NCI-H2196 treated with DMSO at 0.1 percent for 48 hours (cell line): ENCODE measurements at regions not wholly inside any gene's neighbourhood (a gene's known extent, or its start where the extent isn't known, plus 50 kb on each side); places are given as distances from the start of the nearest gene placed in this dataset.
"Not testable (repeated sequence)": the region's sequence is repeated elsewhere in the genome, so short reads cannot be mapped to it uniquely, and the experiment has no call there.

Source experiments
- DNase-seq: peaks from one replicate; lab custom pipeline; 2025; ENCODE audit not compliant: unreplicated experiment; lab: John Stamatoyannopoulos, UW

GRCh38 chr11:88061111-88061510, 114.1 kb downstream of the RAB38 start:
- no peak for DNase-seq

- DNase-seq = no peak
Measured at GRCh38 chr11:88059326-88059725, 115.9 kb downstream of the RAB38 start.

GRCh38 chr11:88051396-88051795, 123.8 kb downstream of the RAB38 start:
- no peak for DNase-seq

DNA sequence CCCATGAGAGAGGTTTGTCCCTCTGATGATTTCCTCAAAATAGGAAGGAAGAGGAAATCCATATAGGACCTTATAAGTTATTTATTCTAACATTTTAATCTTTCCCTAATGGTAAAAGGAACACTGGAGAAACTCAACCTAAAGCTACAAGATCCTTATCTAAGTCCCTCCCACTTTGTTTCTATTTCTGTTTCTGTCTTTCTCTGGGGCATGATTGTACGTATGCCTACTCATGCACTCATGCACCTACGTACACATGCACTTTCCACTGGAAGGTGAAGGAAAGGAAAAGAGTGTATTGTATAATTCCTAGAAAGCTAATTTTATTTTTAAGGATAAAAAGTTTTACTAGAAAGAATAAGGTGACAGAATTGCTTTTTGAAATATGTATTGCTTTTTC, 125.0 kb downstream of the RAB38 start:
- no peak for DNase-seq

DNA sequence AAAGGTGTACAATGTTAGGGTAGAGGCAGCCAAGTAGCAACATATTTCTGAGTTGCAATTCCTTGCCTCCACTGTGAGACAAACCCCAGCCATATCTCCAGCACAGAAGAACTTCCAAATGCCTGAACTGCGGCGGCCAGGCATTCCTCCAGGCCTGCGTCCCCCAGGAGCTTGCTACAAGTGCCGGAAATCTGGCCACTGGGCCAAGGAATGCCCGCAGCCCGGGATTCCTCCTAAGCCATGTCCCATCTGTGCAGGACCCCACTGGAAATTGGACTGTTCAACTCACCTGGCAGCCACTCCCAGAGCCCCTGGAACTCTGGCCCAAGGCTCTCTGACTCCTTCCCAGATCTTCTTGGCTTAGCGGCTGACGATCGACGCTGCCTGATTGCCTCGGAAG, 130.0 kb downstream of the RAB38 start:
- DNase-seq = not testable (repeated sequence)

GRCh38 chr11:88044658-88045057, 130.6 kb downstream of the RAB38 start:
- not testable (repeated sequence) for DNase-seq

- no peak for DNase-seq
Measured at GRCh38 chr11:88043149-88043548, 132.1 kb downstream of the RAB38 start.

DNA sequence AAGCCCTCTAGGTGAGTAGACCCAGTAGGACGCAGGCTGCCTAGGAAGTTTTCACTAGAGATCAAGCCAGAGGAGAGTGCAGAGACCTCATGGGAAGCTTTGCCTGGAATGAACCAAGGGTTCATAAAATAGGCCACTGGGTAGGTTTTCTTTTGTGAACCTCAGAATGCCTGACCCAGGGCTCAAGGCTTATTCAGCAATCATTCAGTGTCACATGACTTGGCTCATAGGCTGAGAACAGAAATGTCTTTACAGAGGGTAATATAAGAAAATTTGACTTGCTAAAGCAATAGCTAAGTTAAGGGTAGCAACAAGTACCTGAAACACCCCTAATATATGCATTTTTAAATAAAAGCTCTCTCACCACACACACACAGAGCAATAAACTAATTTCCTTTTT, 132.6 kb downstream of the RAB38 start:
- DNase-seq = no peak

DNA sequence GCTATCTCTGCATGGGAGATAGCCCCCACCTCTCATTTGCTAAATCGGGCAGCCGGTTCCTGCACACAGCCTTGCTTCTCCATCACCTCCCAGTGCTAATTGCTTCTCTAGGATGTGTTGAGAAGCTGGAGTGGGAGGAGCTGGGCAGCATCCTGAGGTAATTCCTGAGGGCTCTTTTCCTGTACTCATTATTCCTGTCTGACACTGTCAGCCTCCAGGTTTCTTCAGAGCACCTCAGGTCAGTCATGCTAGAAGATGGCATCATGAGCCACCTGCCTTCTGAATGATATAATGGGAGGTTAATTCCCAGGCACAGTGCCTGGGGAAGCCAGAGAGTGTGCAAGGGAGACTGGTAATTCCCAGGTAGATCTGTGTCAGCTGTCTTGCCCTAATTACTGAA, 133.0 kb downstream of the RAB38 start:
- DNase-seq = no peak

DNA sequence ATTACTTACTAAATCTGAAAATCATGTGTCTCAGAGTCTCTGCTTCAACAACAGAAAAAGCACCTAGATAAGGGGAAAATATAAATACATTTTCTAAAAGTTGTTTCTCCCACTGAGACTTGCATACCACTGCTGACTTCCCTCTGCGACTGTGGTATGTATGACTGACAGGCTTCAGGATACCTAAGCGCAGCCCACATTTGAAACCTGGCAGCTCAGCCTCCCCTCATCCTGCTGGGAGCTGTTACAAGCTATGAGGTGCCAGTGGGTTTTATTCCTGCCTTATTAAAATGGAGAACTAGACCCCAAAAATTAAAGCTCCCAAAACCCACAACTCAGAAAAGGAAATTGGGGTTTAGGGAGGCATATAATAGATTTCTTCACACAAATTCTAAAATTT, 133.6 kb downstream of the RAB38 start:
- no peak for DNase-seq

- DNase-seq = no peak
Measured at GRCh38 chr11:88040148-88040496, 135.1 kb downstream of the RAB38 start.

- no peak for DNase-seq
Measured at GRCh38 chr11:88039476-88040147, 135.6 kb downstream of the RAB38 start.

DNA sequence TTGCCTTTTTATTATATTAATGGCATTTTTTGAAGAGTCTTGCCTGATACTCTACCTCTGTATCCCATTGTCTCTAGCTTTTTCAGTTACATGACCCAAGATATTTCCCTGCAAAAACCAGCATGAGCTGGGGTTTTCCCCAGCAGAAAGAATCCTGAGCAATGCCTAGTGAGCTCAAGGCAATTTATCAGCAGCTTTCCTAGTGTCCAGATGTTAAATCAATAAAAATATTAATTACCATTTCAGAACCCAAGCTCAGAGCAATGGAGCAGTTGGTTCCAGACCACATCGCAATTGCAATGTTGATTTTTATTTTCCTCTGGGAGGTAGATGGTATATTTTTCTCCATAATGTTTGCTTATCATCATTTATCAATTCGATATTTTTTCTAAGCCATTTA, 137.2 kb downstream of the RAB38 start:
- no peak for DNase-seq

- no peak for DNase-seq
Measured at GRCh38 chr11:88036701-88037100, 138.5 kb downstream of the RAB38 start.

DNA sequence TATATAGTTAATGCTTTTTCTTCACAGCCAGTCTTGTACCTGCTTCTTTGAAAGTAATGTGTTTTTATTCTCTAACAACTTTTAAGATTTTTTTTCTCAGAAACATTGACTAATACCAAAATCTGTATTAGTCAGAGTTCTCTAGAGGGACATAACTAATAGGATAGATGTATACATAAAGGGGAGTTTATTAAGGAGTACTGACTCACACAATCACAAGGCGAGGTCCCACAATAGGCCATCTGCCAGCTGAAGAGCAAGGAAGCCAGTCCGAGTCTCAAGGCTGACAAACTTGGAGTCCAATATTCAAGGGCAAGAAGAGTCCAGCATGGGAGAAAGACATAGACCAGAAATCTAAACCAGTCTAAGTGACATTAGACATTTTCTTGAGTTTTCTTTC, 140.0 kb downstream of the RAB38 start:
- no peak for DNase-seq

DNA sequence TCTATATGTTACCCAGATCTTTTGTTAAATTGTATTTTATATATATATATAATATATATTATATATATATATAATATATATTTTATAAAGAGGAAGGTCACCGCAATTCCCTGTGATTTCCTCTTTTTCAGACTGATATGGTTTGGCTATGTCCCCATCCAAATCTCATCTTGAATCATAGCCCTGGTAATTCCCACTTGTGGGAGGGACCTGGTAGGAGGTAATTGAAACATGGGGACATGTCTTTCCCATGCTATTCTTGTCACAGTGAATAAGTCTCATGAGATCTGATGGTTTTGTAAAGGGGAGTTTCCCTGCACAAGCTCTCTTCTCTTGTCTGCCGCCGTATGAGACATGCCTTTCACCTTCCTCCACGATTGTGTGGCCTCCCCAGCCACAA, 157.6 kb downstream of the RAB38 start:
- DNase-seq = no peak

- DNase-seq = peak; percentile 42
Measured at GRCh38 chr11:88016392-88017170, 158.7 kb downstream of the RAB38 start.

DNA sequence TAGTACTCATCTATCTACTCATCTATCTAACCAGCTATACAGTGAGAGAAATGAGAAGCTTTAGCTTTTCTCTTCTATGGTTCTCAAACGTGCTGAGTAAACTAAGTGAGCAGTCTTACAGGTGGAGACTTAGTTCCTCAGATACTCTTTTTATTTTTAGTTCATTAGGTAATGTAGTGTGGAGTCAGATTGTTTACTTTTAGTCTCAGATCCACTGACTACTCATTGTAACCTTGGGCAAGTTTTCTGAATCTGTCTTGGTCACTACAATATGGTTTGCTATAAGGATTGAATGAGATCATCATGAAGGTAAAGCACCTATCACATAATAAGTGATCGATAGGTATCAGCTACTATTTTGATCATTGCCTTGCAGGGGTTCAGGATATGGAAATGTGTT, 160.1 kb downstream of the RAB38 start:
- no peak for DNase-seq

DNA sequence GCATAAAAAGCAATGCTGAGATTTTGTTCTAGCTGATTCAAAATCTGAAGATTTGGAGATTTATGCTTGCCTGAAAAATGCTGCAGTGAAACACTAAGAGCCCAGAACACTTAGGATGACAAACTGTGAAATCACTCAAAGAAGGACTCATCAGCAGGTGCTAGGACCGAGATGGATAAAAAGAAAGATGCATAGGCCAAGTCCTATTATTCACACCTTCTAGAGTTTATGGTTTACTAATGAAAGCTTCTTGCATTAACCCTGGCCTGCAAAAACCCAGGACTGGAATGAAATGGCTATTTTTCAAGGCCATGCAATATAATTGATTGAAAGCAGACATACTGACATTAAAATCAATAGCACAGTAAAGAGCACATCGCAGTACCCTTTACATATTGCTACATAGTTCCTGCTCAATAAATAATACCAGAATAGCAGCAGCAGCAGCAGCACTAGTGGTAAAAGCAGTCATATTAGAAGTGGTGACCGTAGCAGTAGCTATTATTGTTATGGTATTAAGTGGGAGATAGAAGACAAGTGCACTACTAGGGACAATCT, 161.7 kb downstream of the RAB38 start:
- no peak for DNase-seq

GRCh38 chr11:88012456-88012855, 162.8 kb downstream of the RAB38 start:
- no peak for DNase-seq

DNA sequence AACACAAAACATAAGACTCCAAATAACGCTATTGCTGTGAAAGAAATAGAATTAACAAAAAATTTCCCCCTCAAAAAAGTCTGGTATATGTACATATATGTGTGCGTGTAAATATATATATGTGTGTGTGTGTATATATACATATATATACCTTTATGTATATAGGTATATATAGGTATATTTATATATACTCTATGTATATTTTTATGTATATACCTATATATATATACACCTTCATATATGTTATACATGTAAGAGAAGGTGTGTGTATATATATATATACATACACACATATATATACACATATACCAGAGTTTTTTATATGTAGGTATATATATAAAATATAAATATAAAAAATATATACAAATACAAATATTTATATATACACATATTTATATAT, 199.2 kb downstream of the RAB38 start:
- no peak for DNase-seq

DNA sequence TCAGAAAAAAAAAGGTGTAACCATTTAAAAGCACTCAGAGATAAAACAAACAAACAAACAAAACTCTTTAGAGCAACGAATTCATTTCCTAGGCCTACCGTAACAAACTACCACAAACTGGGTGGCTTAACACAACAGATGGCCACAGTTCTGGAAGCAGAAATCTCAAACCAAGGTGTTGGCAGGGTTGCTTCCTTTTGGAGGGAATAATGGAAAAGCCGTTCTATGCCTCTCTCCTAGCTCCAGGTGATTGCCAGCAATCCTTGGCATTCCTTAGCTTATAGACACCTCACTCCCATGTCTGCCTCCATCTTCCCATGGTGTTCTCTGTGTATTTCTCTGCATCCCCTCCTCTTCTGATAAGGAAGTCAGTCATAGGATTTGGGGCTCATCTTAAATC, 200.4 kb downstream of the RAB38 start:
- no peak for DNase-seq

- no peak for DNase-seq
Measured at GRCh38 chr11:87972133-87972532, 203.1 kb downstream of the RAB38 start.
